Ishikawa (cell line): ENCODE measurements at regions not wholly inside any gene's neighbourhood (a gene's known extent, or its start where the extent isn't known, plus 50 kb on each side); places are given as distances from the start of the nearest gene placed in this dataset.

Source experiments
- CEBPB ChIP-seq: IDR thresholded peaks from 2 replicates; pipeline ENCODE4 v1.6.1; 2012
- CREB1 ChIP-seq: IDR thresholded peaks from 2 replicates; pipeline ENCODE4 v1.6.1; 2012; ENCODE audit warnings: low read depth
- EGR1 ChIP-seq: IDR thresholded peaks from 2 replicates; pipeline ENCODE4 v1.6.1; 2012
- EP300 ChIP-seq: IDR thresholded peaks from 2 replicates; pipeline ENCODE4 v1.6.1; 2012; ENCODE audit warnings: borderline replicate concordance
- FOXM1 ChIP-seq: IDR thresholded peaks from 2 replicates; pipeline ENCODE4 v1.6.1; 2012; ENCODE audit warnings: low read depth, borderline replicate concordance
- MAX ChIP-seq: IDR thresholded peaks from 2 replicates; pipeline ENCODE4 v1.6.1; 2012
- NFIC ChIP-seq: IDR thresholded peaks from 2 replicates; pipeline ENCODE4 v1.6.1; 2012
- RAD21 ChIP-seq: IDR thresholded peaks from 2 replicates; pipeline ENCODE4 v1.6.1; 2012; ENCODE audit warnings: low read depth
- REST ChIP-seq: IDR thresholded peaks from 2 replicates; pipeline ENCODE4 v1.6.1; 2012; ENCODE audit warnings: low read depth, mild to moderate bottlenecking
- TAF1 ChIP-seq: IDR thresholded peaks from 2 replicates; pipeline ENCODE4 v1.6.1; 2012; ENCODE audit warnings: low read depth, mild to moderate bottlenecking
- TCF12 ChIP-seq: IDR thresholded peaks from 2 replicates; pipeline ENCODE4 v1.6.1; 2012; ENCODE audit warnings: low read depth
- TEAD4 ChIP-seq: IDR thresholded peaks from 2 replicates; pipeline ENCODE4 v1.6.1; 2012
- USF1 ChIP-seq: IDR thresholded peaks from 2 replicates; pipeline ENCODE4 v1.6.1; 2012
- YY1 ChIP-seq: IDR thresholded peaks from 2 replicates; pipeline ENCODE4 v1.6.1; 2012; ENCODE audit warnings: low read depth
- ZBTB7A ChIP-seq: IDR thresholded peaks from 2 replicates; pipeline ENCODE4 v1.6.1; 2012; ENCODE audit warnings: low read depth

GRCh38 chr6:140175486-140175885 lies 801.0 kb upstream of the CITED2 start:
- no peak for TF ChIP-seq FOXM1
- no peak for TF ChIP-seq ZBTB7A
- no peak for TF ChIP-seq MAX
- TF ChIP-seq CEBPB: no peak
- TF ChIP-seq TCF12: no peak
- TF ChIP-seq USF1: no peak
- TF ChIP-seq TAF1: no peak
- no peak for TF ChIP-seq EGR1
- TF ChIP-seq TEAD4: no peak
- no peak for TF ChIP-seq YY1
- TF ChIP-seq CREB1: no peak
- no peak for TF ChIP-seq EP300
- no peak for TF ChIP-seq REST
- no peak for TF ChIP-seq NFIC

- TF ChIP-seq RAD21: no peak
- no peak for TF ChIP-seq YY1
- no peak for TF ChIP-seq ZBTB7A
- no peak for TF ChIP-seq EGR1
- TF ChIP-seq TCF12: no peak
- TF ChIP-seq CREB1: no peak
- TF ChIP-seq MAX: no peak
- no peak for TF ChIP-seq NFIC
- TF ChIP-seq TAF1: no peak
- no peak for TF ChIP-seq REST
- TF ChIP-seq TEAD4: no peak
- TF ChIP-seq EP300: no peak
- no peak for TF ChIP-seq USF1
- no peak for TF ChIP-seq CEBPB
- TF ChIP-seq FOXM1: no peak
These were observed 800.1 kb upstream of the CITED2 start for GRCh38 chr6:140174524-140174923.

GRCh38 chr6:140168365-140168764 lies 793.9 kb upstream of the CITED2 start:
- TF ChIP-seq FOXM1 (no peak), EP300 (no peak), TEAD4 (no peak), ZBTB7A (no peak), CREB1 (no peak), CEBPB (no peak), REST (no peak)

- TF ChIP-seq CREB1 (no peak), EGR1 (no peak), CEBPB (no peak), REST (no peak), NFIC (no peak), TAF1 (no peak), MAX (no peak), TCF12 (no peak), ZBTB7A (no peak), YY1 (no peak), EP300 (no peak), USF1 (no peak), FOXM1 (no peak), RAD21 (no peak), TEAD4 (no peak)
These were observed 786.5 kb upstream of the CITED2 start for GRCh38 chr6:140160909-140161308.
